Breast epithelium (tissue), 3 donors: ENCODE measurements at regions not wholly inside any gene's neighbourhood (a gene's known extent, or its start where the extent isn't known, plus 50 kb on each side); places are given as distances from the start of the nearest gene placed in this dataset.

Experiments
- CTCF ChIP-seq, 3 donors: fragments of 450-650 bp; IDR thresholded peaks; one replicate each; pipeline ENCODE4 v1.5.1; 2016 to 2017; ENCODE audit warnings: antibody characterized with exemption in 3 of 3, mild to moderate bottlenecking in 3 of 3, moderate library complexity in 3 of 3
- POLR2AphosphoS5 ChIP-seq, 3 donors: sonication (generic); formaldehyde crosslinking; IDR thresholded peaks; one replicate each; pipeline ENCODE4 v1.6.1; 2017; ENCODE audit warnings: antibody characterized with exemption in 3 of 3

GRCh38 chr2:95729597-95729955, 137.8 kb downstream of the TRIM43 start:
- no peak for TF ChIP-seq CTCF (IDR thresholded peaks at IDR 0.05)
- no peak for TF ChIP-seq POLR2AphosphoS5 (IDR thresholded peaks at IDR 0.05)
